H1 (cell line): ENCODE measurements at regions not wholly inside any gene's neighbourhood (a gene's known extent, or its start where the extent isn't known, plus 50 kb on each side); places are given as distances from the start of the nearest gene placed in this dataset.

ENCODE experiments used
- CTCF ChIA-PET: fragments of 300-600 bp; sonication (Branson Sonifier 250); formaldehyde crosslinking; loops from one replicate; lab custom pipeline; 2021; ENCODE audit not compliant: partially characterized antibody; lab: Charles Lee
- POLR2A ChIA-PET: fragments of 300-600 bp; sonication (Branson Sonifier 250); formaldehyde crosslinking; loops from one replicate; lab custom pipeline; 2021; ENCODE audit warnings: inconsistent platforms; ENCODE audit not compliant: partially characterized antibody; lab: Charles Lee
- DNase-seq, 2 experiments: peaks; one replicate each; pipeline versions ENCODE4 v3.0.0 to v3.0.0-alpha.2; 2010 to 2022; ENCODE audit warnings: low spot score in 2 of 2, low read depth in 1 of 2, mixed read lengths in 1 of 2
- FAIRE-seq: peaks from 2 replicates; lab custom pipeline; 2011; peaks lifted over from hg19 to GRCh38; lab: Jason Lieb, UNC
- H2AFZ ChIP-seq: 2 replicates; pipeline ENCODE4 v1.8.1; 2012; ENCODE audit warnings: low read length, inconsistent platforms
- H2AK5ac ChIP-seq: 2 replicates; pipeline ENCODE4 v1.6.1; 2013; ENCODE audit warnings: low read depth, low read length
- H2BK120ac ChIP-seq: replicated peaks from 2 replicates; pipeline ENCODE3; 2013; ENCODE audit warnings: low read depth, low read length, inconsistent platforms
- H2BK12ac ChIP-seq: 2 replicates; pipeline ENCODE4 v1.6.1; 2013; ENCODE audit warnings: low read depth, low read length
- H2BK15ac ChIP-seq: 2 replicates; pipeline ENCODE4 v1.6.1; 2013; ENCODE audit warnings: low read length
- H2BK20ac ChIP-seq: 2 replicates; pipeline ENCODE4 v1.6.1; 2013; ENCODE audit warnings: low read length
- H2BK5ac ChIP-seq: 2 replicates; pipeline ENCODE4 v1.6.1; 2013; ENCODE audit warnings: low read depth, low read length
- H3K14ac ChIP-seq: 2 replicates; pipeline ENCODE4 v1.6.1; 2013; ENCODE audit warnings: inconsistent platforms; ENCODE audit not compliant: insufficient read length
- H3K18ac ChIP-seq: 2 replicates; pipeline ENCODE4 v1.6.1; 2013; ENCODE audit warnings: low read length; ENCODE audit errors: extremely low read depth
- H3K23ac ChIP-seq: 2 replicates; pipeline ENCODE4 v1.6.1; 2013; ENCODE audit warnings: inconsistent platforms; ENCODE audit not compliant: insufficient read length
- H3K23me2 ChIP-seq: 2 replicates; pipeline ENCODE4 v1.6.1; 2013; ENCODE audit warnings: low read depth, low read length
- H3K27ac ChIP-seq: 2 replicates; pipeline ENCODE4 v1.6.1; 2011; ENCODE audit warnings: low read depth, low read length, inconsistent platforms
- H3K27me3 ChIP-seq, 4 experiments: replicated peaks in 1 of 4; 1 replicate in 1 of 4; 2 replicates in 3 of 4; pipeline versions ENCODE4 v1.6.1 to v1.8.1; 2011 to 2013; ENCODE audit warnings: low read length in 3 of 4, mild to moderate bottlenecking in 3 of 4, inconsistent platforms in 2 of 4, mixed read lengths in 2 of 4, moderate library complexity in 1 of 4; ENCODE audit not compliant: control insufficient read depth in 3 of 4, insufficient read depth in 3 of 4; ENCODE audit errors: extremely low read depth in 1 of 4
- H3K36me3 ChIP-seq, 4 experiments: 2 replicates each; pipeline versions ENCODE4 v1.6.1 to v1.8.1; 2011 to 2013; ENCODE audit warnings: mild to moderate bottlenecking in 4 of 4, low read length in 3 of 4, moderate library complexity in 2 of 4, control low read depth in 1 of 4, inconsistent platforms in 1 of 4; ENCODE audit not compliant: insufficient read depth in 4 of 4, control insufficient read depth in 2 of 4
- H3K4ac ChIP-seq: replicated peaks from 2 replicates; pipeline ENCODE3; 2013; ENCODE audit warnings: low read length, low read depth, mixed read lengths, inconsistent platforms; ENCODE audit not compliant: insufficient read length
- H3K4me1 ChIP-seq, 4 experiments: replicated peaks in 1 of 4; 1 replicate in 1 of 4; 2 replicates in 3 of 4; pipeline versions ENCODE4 v1.6.1 to v1.8.1; 2011 to 2013; ENCODE audit warnings: low read length in 3 of 4, inconsistent platforms in 2 of 4, mixed read lengths in 1 of 4; ENCODE audit not compliant: insufficient read depth in 4 of 4, control insufficient read depth in 3 of 4
- H3K4me2 ChIP-seq, 2 experiments: 2 replicates each; pipeline versions ENCODE4 v1.6.1 to v1.8.1; 2011 to 2013; ENCODE audit warnings: low read depth in 2 of 2, low read length in 2 of 2, control low read depth in 1 of 2, inconsistent platforms in 1 of 2, mild to moderate bottlenecking in 1 of 2; ENCODE audit not compliant: insufficient read depth in 1 of 2
- H3K4me3 ChIP-seq, 4 experiments: fragments of 200-600, 300-600 bp in 1 of 4; sonication (generic), shearing (Covaris generic), sonication (Bioruptor Twin) in 1 of 4; 2 replicates each; pipeline versions ENCODE4 v1.5.1 to v1.8.1; 2011 to 2016; ENCODE audit warnings: low read length in 4 of 4, low read depth in 3 of 4, control low read depth in 2 of 4, inconsistent platforms in 2 of 4, mild to moderate bottlenecking in 2 of 4, mixed read lengths in 1 of 4, moderate library complexity in 1 of 4; ENCODE audit not compliant: insufficient read depth in 2 of 4; ENCODE audit errors: extremely low read depth in 1 of 4
- H3K56ac ChIP-seq: replicated peaks from 2 replicates; pipeline ENCODE3; 2013; ENCODE audit warnings: low read depth, mild to moderate bottlenecking, mixed read lengths, low read length, inconsistent platforms; ENCODE audit not compliant: insufficient read length
- H3K79me1 ChIP-seq: 2 replicates; pipeline ENCODE4 v1.6.1; 2013; ENCODE audit warnings: low read depth, low read length, control low read depth
- H3K79me2 ChIP-seq, 2 experiments: 2 replicates each; pipeline versions ENCODE4 v1.6.1 to v1.8.1; 2012 to 2013; ENCODE audit warnings: low read length in 2 of 2, mild to moderate bottlenecking in 2 of 2, inconsistent platforms in 1 of 2; ENCODE audit not compliant: insufficient read depth in 2 of 2, control insufficient read depth in 1 of 2
- H3K9ac ChIP-seq, 4 experiments: replicated peaks in 1 of 4; 1 replicate in 1 of 4; 2 replicates in 3 of 4; pipeline versions ENCODE4 v1.6.1 to v1.8.1; 2011 to 2013; ENCODE audit warnings: low read depth in 3 of 4, low read length in 3 of 4, control low read depth in 2 of 4, mild to moderate bottlenecking in 2 of 4, moderate library complexity in 2 of 4, inconsistent platforms in 1 of 4; ENCODE audit errors: extremely low read depth in 1 of 4
- H3K9me3 ChIP-seq, 2 experiments: 2 replicates each; pipeline versions ENCODE4 v1.6.1 to v1.8.1; 2012 to 2013; ENCODE audit warnings: mild to moderate bottlenecking in 2 of 2, moderate library complexity in 2 of 2, control low read depth in 1 of 2, inconsistent platforms in 1 of 2, low read depth in 1 of 2, low read length in 1 of 2, mixed read lengths in 1 of 2; ENCODE audit not compliant: insufficient read depth in 2 of 2
- H4K20me1 ChIP-seq, 2 experiments: replicated peaks in 1 of 2; 2 replicates each; pipeline versions ENCODE3 to v1.8.1; 2011 to 2013; ENCODE audit warnings: inconsistent platforms in 2 of 2, low read length in 2 of 2, mild to moderate bottlenecking in 1 of 2; ENCODE audit not compliant: insufficient read depth in 2 of 2, control insufficient read depth in 1 of 2
- H4K5ac ChIP-seq: 2 replicates; pipeline ENCODE4 v1.6.1; 2013; ENCODE audit warnings: low read length, low read depth, mixed read lengths, inconsistent platforms; ENCODE audit not compliant: insufficient read length
- H4K8ac ChIP-seq: 2 replicates; pipeline ENCODE4 v1.8.0; 2013; ENCODE audit warnings: mild to moderate bottlenecking, moderate library complexity, low read length, inconsistent platforms; ENCODE audit not compliant: insufficient read depth; ENCODE audit errors: extremely low read depth
- H4K91ac ChIP-seq: replicated peaks from 2 replicates; pipeline ENCODE3; 2013; ENCODE audit warnings: low read length, mixed read lengths, inconsistent platforms; ENCODE audit not compliant: insufficient read length
- SIRT6 ChIP-seq: IDR thresholded peaks from one replicate; pipeline ENCODE4 v1.7.1; 2012; ENCODE audit warnings: low read length, inconsistent platforms
- WGBS, 2 experiments: shearing (Covaris generic) in 1 of 2; methylation state at CpG; one replicate each; pipeline versions ENCODE4 v1.1.6 to v1.1.7; 2013 to 2015; ENCODE audit warnings: low lambda C conversion rate in 2 of 2, mixed read lengths in 2 of 2, inconsistent platforms in 1 of 2, low coverage in 1 of 2, missing lambda C conversion rate in 1 of 2; ENCODE audit not compliant: insufficient replicate concordance in 2 of 2, insufficient coverage in 1 of 2, insufficient read length in 1 of 2; ENCODE audit errors: extremely low coverage in 1 of 2, missing lambda C conversion rate in 1 of 2; 5-methylcytosine and 5-hydroxymethylcytosine counted together

GRCh38 chr6:164942271-164942670 is 367.1 kb downstream of the C6orf118 start:
- Histone ChIP-seq H3K4me2 (no peak overlapping the region), H3K9ac (no peak overlapping the region), H2BK120ac (no peak overlapping the region), H3K9me3 (no peaks in the 10 kb centered on the region), H2BK15ac (no peak overlapping the region), H2BK5ac (no peak overlapping the region), H3K27me3 (no peaks in the 10 kb centered on the region), H3K4me1 (no peaks in the 10 kb centered on the region), H3K79me1 (no peaks in the 10 kb centered on the region), H3K79me2 (no peaks in the 10 kb centered on the region), H3K4ac (no peak overlapping the region), H3K27ac (no peak overlapping the region), H4K20me1 (no peaks in the 10 kb centered on the region), H3K23me2 (no peaks in the 10 kb centered on the region), H4K8ac (no peak overlapping the region), H2AK5ac (no peak overlapping the region), H2BK20ac (no peak overlapping the region), H3K36me3 (no peaks in the 10 kb centered on the region), H3K4me3 (no peak overlapping the region), H3K56ac (no peak overlapping the region), H2AFZ (no peak overlapping the region; the same call in 1 of the 2 replicates), H3K18ac (no peak overlapping the region), H2BK12ac (no peak overlapping the region), H4K91ac (no peak overlapping the region), H3K23ac (no peak overlapping the region), H4K5ac (no peak overlapping the region), H3K14ac (no peak overlapping the region)
- FAIRE-seq (no peak), DNase-seq (no peak)
- WGBS, 2 experiments, result 89% methylated on average over 1 of the region's 1 CpG; no CpG with 5 or more reads in 1 of the 2 experiments
- ChIA-PET CTCF (interaction anchor here (1.0 kb wide), 1 partner anchor 15 kb away, joined by 4 read pairs; no protein-coding TSS in a partner anchor), POLR2A (no interaction called here)
- no peak for TF ChIP-seq SIRT6
